ENCODE measurements at regions not wholly inside any gene's neighbourhood (a gene's known extent, or its start where the extent isn't known, plus 50 kb on each side); places are given as distances from the start of the nearest gene placed in this dataset.

DNA sequence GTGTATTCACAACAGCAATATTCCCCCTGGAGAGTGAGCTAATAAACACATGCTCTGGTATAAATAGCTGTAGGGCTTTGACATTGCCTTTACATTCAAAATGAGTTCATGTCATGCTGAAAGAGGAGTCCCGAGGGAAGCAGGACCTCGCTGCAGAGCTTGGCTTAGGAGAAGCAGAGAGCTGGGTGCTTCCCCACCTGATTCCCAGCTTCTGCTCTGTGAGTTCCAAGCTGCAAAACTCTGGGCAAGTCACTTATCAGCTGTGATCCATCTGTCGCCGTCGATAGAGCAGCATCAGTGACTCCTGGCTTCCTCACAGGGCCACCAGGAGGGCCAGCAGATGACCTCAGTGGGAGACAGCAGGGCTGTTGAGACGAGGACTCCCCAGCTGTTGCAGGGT lies 241.8 kb downstream of the ANKRD60 start:
- Histone ChIP-seq H4K20me1 (ENCODE audit: low read depth, low read length) (no peaks in the 10 kb centered on the region), H3K79me2 (ENCODE audit: insufficient read depth, low read length) (no peaks in the 10 kb centered on the region), H2AFZ (ENCODE audit: low read depth, low read length, severe bottlenecking) (no peak overlapping the region), H3K9me2 (replicated peaks; ENCODE audit: insufficient read depth, low read length) (no peaks in the 10 kb centered on the region), H3K4me3 (ENCODE audit: insufficient read depth, low read length, poor library complexity, severe bottlenecking) (no peak overlapping the region), H3K4me2 (ENCODE audit: low read depth, low read length, poor library complexity, severe bottlenecking) (no peak overlapping the region), H3K27ac (ENCODE audit: low read depth, low read length) (no peak overlapping the region), H3K36me3 (ENCODE audit: low read length) (no peaks in the 10 kb centered on the region), H3K9me3 (ENCODE audit: insufficient read depth, low read length) (no peaks in the 10 kb centered on the region), H3K9ac (ENCODE audit: low read length) (no peak overlapping the region), H3K27me3 (ENCODE audit: low read length) (0 out of 2 replicates have a peak, but pooled peaks cover 5% of the 10 kb centered on the region), H3F3A (ENCODE audit: insufficient read depth) (no peaks in the 10 kb centered on the region)
- TF ChIP-seq, protein P1, sequence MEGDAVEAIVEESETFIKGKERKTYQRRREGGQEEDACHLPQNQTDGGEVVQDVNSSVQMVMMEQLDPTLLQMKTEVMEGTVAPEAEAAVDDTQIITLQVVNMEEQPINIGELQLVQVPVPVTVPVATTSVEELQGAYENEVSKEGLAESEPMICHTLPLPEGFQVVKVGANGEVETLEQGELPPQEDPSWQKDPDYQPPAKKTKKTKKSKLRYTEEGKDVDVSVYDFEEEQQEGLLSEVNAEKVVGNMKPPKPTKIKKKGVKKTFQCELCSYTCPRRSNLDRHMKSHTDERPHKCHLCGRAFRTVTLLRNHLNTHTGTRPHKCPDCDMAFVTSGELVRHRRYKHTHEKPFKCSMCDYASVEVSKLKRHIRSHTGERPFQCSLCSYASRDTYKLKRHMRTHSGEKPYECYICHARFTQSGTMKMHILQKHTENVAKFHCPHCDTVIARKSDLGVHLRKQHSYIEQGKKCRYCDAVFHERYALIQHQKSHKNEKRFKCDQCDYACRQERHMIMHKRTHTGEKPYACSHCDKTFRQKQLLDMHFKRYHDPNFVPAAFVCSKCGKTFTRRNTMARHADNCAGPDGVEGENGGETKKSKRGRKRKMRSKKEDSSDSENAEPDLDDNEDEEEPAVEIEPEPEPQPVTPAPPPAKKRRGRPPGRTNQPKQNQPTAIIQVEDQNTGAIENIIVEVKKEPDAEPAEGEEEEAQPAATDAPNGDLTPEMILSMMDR (IDR thresholded peaks at IDR 0.05; ENCODE audit: insufficient read depth, low read length, poor library complexity, severe bottlenecking): no peak
- TF ChIP-seq EZH2phosphoT487 (conservative IDR thresholded peaks at IDR 0.05; ENCODE audit: low read length): no peak

DNA sequence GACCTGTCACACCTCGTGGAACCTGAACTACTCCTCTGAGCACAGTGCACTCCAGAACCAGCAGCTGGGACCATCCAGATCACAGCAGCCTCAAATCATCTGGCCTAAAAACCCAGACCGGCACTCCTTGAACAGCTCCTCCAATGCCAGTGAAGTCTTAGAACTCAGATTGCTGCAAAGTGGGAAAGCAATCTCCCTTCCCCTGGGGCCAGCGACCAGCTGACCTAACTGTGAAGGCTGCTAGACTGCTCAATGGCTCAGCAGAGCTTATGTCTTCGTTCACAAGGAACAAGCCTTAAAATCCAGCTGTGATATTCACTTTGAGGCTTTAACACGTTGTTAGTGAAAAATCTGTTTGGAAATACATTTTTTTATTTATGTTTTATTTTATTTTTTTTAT lies 243.2 kb downstream of the ANKRD60 start:
- Histone ChIP-seq H2AFZ (ENCODE audit: low read depth, low read length, severe bottlenecking) (no peak overlapping the region), H3K27me3 (ENCODE audit: low read length) (0 out of 2 replicates have a peak, but pooled peaks cover 5% of the 10 kb centered on the region), H3K27ac (ENCODE audit: low read depth, low read length) (no peak overlapping the region), H3F3A (ENCODE audit: insufficient read depth) (no peaks in the 10 kb centered on the region), H3K79me2 (ENCODE audit: insufficient read depth, low read length) (no peaks in the 10 kb centered on the region), H3K4me3 (ENCODE audit: insufficient read depth, low read length, poor library complexity, severe bottlenecking) (no peak overlapping the region), H3K9ac (ENCODE audit: low read length) (no peak overlapping the region), H3K9me3 (ENCODE audit: insufficient read depth, low read length) (no peaks in the 10 kb centered on the region), H3K4me2 (ENCODE audit: low read depth, low read length, poor library complexity, severe bottlenecking) (no peak overlapping the region), H3K9me2 (replicated peaks; ENCODE audit: insufficient read depth, low read length) (no peaks in the 10 kb centered on the region), H4K20me1 (ENCODE audit: low read depth, low read length) (no peaks in the 10 kb centered on the region), H3K36me3 (ENCODE audit: low read length) (no peaks in the 10 kb centered on the region)
- no peak for TF ChIP-seq EZH2phosphoT487 (conservative IDR thresholded peaks at IDR 0.05; ENCODE audit: low read length)
- TF ChIP-seq, protein P1 (IDR thresholded peaks at IDR 0.05; ENCODE audit: insufficient read depth, low read length, poor library complexity, severe bottlenecking): no peak

DNA sequence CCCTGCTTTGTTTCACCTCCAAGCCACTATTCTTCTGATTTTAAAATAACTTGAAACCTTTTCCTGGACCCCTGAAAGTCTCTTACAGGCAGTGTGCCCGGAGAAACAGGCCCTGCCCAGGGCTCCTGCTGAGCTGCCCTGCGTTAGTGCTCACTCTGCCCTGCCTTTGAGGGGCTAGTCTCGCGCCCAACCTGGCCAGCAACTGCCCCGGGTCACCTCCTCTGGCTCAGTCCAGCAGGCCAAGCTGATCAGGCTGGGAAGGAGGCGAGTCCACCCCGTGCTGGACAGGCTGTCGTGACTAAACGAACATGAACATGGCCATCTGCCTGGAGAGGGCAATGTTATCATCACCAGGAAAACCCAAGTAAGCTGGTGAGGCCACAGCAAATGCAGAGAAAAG lies 245.4 kb downstream of the ANKRD60 start:
- Histone ChIP-seq H3K9me2 (replicated peaks; ENCODE audit: insufficient read depth, low read length) (no peaks in the 10 kb centered on the region), H3K9me3 (ENCODE audit: insufficient read depth, low read length) (no peaks in the 10 kb centered on the region), H3K4me3 (ENCODE audit: insufficient read depth, low read length, poor library complexity, severe bottlenecking) (no peak overlapping the region), H3K27ac (ENCODE audit: low read depth, low read length) (no peak overlapping the region), H3K27me3 (ENCODE audit: low read length) (0 out of 2 replicates have a peak, but pooled peaks cover 5% of the 10 kb centered on the region), H4K20me1 (ENCODE audit: low read depth, low read length) (no peaks in the 10 kb centered on the region), H3K79me2 (ENCODE audit: insufficient read depth, low read length) (no peaks in the 10 kb centered on the region), H3K36me3 (ENCODE audit: low read length) (no peaks in the 10 kb centered on the region), H3F3A (ENCODE audit: insufficient read depth) (no peaks in the 10 kb centered on the region), H3K4me2 (ENCODE audit: low read depth, low read length, poor library complexity, severe bottlenecking) (no peak overlapping the region), H2AFZ (ENCODE audit: low read depth, low read length, severe bottlenecking) (no peak overlapping the region), H3K9ac (ENCODE audit: low read length) (no peak overlapping the region)
- TF ChIP-seq, protein P1 (IDR thresholded peaks at IDR 0.05; ENCODE audit: insufficient read depth, low read length, poor library complexity, severe bottlenecking): no peak
- no peak for TF ChIP-seq EZH2phosphoT487 (conservative IDR thresholded peaks at IDR 0.05; ENCODE audit: low read length)
